ENCODE measurements at regions not wholly inside any gene's neighbourhood (a gene's known extent, or its start where the extent isn't known, plus 50 kb on each side); places are given as distances from the start of the nearest gene placed in this dataset.

DNA sequence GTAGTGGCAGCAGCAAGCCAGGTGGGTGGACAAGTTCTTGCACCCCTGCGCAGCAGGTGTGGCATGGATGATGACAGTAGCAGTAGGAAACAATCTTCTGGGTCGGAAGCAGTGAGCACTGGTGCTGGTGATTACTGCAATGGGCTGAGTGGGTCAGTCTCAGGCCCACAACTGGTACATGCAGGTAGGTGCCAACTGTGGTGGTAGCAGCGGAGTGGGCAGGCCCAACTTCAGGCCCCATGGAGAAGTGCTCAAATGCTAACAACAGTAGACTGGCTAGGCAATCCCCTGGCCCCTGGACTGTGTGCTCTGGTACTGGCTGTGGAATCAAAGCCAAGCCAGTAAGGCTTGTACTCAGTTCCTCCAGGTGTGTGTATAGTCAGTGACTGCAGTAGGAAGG, 413.7 kb downstream of the PDGFC start:
- TF ChIP-seq, protein P1, sequence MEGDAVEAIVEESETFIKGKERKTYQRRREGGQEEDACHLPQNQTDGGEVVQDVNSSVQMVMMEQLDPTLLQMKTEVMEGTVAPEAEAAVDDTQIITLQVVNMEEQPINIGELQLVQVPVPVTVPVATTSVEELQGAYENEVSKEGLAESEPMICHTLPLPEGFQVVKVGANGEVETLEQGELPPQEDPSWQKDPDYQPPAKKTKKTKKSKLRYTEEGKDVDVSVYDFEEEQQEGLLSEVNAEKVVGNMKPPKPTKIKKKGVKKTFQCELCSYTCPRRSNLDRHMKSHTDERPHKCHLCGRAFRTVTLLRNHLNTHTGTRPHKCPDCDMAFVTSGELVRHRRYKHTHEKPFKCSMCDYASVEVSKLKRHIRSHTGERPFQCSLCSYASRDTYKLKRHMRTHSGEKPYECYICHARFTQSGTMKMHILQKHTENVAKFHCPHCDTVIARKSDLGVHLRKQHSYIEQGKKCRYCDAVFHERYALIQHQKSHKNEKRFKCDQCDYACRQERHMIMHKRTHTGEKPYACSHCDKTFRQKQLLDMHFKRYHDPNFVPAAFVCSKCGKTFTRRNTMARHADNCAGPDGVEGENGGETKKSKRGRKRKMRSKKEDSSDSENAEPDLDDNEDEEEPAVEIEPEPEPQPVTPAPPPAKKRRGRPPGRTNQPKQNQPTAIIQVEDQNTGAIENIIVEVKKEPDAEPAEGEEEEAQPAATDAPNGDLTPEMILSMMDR (IDR thresholded peaks at IDR 0.05; ENCODE audit: extremely low read depth in 1 of 2, insufficient read depth in 1 of 2, low read depth in 1 of 2, low read length in 2 of 2): no peak
- TF ChIP-seq EZH2 (IDR thresholded peaks at IDR 0.05; ENCODE audit: borderline replicate concordance, low read depth, low read length, severe bottlenecking) (no peak), POLR2A (IDR thresholded peaks at IDR 0.05; ENCODE audit: low read depth, low read length) (no peak)

All from endothelial cell of umbilical vein (primary cell).